Smooth muscle cell (in vitro differentiated cells): ENCODE measurements at regions not wholly inside any gene's neighbourhood (a gene's known extent, or its start where the extent isn't known, plus 50 kb on each side); places are given as distances from the start of the nearest gene placed in this dataset.

Source experiments
- DNase-seq: peaks from one replicate; lab custom pipeline; 2025; ENCODE audit not compliant: unreplicated experiment; lab: John Stamatoyannopoulos, UW
- H2AFZ ChIP-seq: fragments of 200-600 bp; sonication (generic); 2 replicates; pipeline ENCODE4 v1.6.0; 2016; ENCODE audit warnings: antibody characterized with exemption, low read depth, mild to moderate bottlenecking
- H3F3A ChIP-seq: fragments of 200-600 bp; sonication (generic); 2 replicates; pipeline ENCODE4 v1.6.0; 2017; ENCODE audit warnings: antibody characterized with exemption, low read depth
- H3K27ac ChIP-seq: fragments of 200-600 bp; sonication (generic); 2 replicates; pipeline ENCODE4 v1.5.1; 2016; ENCODE audit warnings: low read depth, mild to moderate bottlenecking
- H3K27me3 ChIP-seq: fragments of 200-600 bp; sonication (generic); 2 replicates; pipeline ENCODE4 v1.6.1; 2016; ENCODE audit warnings: low read depth, mild to moderate bottlenecking
- H3K36me3 ChIP-seq: fragments of 200-600 bp; sonication (generic); 2 replicates; pipeline ENCODE4 v1.5.1; 2016; ENCODE audit warnings: low read depth
- H3K4me1 ChIP-seq: fragments of 200-600 bp; sonication (generic); 2 replicates; pipeline ENCODE4 v1.5.1; 2016; ENCODE audit warnings: low read depth
- H3K4me2 ChIP-seq: fragments of 200-600 bp; sonication (generic); 2 replicates; pipeline ENCODE4 v1.6.0; 2016; ENCODE audit warnings: mild to moderate bottlenecking
- H3K4me3 ChIP-seq: fragments of 200-600 bp; sonication (generic); 2 replicates; pipeline ENCODE4 v1.5.1; 2016; ENCODE audit warnings: mild to moderate bottlenecking
- H3K79me2 ChIP-seq: fragments of 200-600 bp; sonication (generic); 2 replicates; pipeline ENCODE4 v1.6.0; 2016; ENCODE audit warnings: low read depth, mild to moderate bottlenecking
- H3K9ac ChIP-seq: fragments of 200-600 bp; sonication (generic); 2 replicates; pipeline ENCODE4 v1.6.0; 2016; ENCODE audit warnings: low read depth
- H3K9me3 ChIP-seq: fragments of 200-600 bp; sonication (generic); replicated peaks from 2 replicates; pipeline ENCODE4 v1.5.1; 2016; ENCODE audit warnings: low read depth
- H4K20me1 ChIP-seq: fragments of 200-600 bp; sonication (generic); 2 replicates; pipeline ENCODE4 v1.6.0; 2016; ENCODE audit warnings: low read depth
- WGBS: methylation state at CpG from one replicate; pipeline ENCODE4 v1.1.7; 2016; ENCODE audit warnings: low lambda C conversion rate; 5-methylcytosine and 5-hydroxymethylcytosine counted together
- TF ChIP-seq, protein P1 (sequence below): fragments of 200-600 bp; sonication (generic); IDR thresholded peaks from 2 replicates; pipeline ENCODE4 v1.5.1; 2017; ENCODE audit warnings: borderline replicate concordance, mild to moderate bottlenecking, antibody characterized with exemption; ENCODE audit not compliant: insufficient read depth, poor library complexity, severe bottlenecking

DNA sequence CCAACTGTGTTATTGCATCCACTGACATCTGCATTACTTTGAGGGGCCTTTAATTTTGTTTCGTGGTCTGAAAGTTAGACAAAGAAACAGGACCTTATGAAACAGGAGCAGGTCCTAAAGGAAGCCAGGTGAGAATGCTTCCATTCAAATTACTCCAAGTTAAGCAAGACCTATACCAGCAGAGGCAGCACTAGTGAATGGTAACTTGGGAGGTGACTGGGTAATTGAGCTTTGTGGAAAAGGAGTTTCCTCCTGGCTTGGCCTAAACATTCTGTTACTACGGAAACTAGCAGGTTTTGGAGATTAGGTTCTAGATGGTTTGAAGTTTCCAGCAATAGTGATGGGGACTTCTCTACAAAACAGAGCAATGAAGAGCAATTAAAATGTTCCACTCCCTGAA, 173.5 kb downstream of the NKX6-1 start:
- WGBS, result 78% methylated on average over 2 of the region's 2 CpGs
- Histone ChIP-seq H3F3A (no peaks in the 10 kb centered on the region), H2AFZ (no peak overlapping the region), H3K4me2 (no peak overlapping the region), H3K36me3 (no peaks in the 10 kb centered on the region), H3K79me2 (no peaks in the 10 kb centered on the region), H3K9me3 (no peaks in the 10 kb centered on the region), H3K4me1 (peaks cover 17% of the 10 kb centered on the region), H3K27me3 (no peaks in the 10 kb centered on the region), H3K9ac (no peak overlapping the region), H3K27ac (no peak overlapping the region), H4K20me1 (no peaks in the 10 kb centered on the region), H3K4me3 (no peak overlapping the region)
- no peak for DNase-seq
- TF ChIP-seq, protein P1, sequence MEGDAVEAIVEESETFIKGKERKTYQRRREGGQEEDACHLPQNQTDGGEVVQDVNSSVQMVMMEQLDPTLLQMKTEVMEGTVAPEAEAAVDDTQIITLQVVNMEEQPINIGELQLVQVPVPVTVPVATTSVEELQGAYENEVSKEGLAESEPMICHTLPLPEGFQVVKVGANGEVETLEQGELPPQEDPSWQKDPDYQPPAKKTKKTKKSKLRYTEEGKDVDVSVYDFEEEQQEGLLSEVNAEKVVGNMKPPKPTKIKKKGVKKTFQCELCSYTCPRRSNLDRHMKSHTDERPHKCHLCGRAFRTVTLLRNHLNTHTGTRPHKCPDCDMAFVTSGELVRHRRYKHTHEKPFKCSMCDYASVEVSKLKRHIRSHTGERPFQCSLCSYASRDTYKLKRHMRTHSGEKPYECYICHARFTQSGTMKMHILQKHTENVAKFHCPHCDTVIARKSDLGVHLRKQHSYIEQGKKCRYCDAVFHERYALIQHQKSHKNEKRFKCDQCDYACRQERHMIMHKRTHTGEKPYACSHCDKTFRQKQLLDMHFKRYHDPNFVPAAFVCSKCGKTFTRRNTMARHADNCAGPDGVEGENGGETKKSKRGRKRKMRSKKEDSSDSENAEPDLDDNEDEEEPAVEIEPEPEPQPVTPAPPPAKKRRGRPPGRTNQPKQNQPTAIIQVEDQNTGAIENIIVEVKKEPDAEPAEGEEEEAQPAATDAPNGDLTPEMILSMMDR, result no peak

DNA sequence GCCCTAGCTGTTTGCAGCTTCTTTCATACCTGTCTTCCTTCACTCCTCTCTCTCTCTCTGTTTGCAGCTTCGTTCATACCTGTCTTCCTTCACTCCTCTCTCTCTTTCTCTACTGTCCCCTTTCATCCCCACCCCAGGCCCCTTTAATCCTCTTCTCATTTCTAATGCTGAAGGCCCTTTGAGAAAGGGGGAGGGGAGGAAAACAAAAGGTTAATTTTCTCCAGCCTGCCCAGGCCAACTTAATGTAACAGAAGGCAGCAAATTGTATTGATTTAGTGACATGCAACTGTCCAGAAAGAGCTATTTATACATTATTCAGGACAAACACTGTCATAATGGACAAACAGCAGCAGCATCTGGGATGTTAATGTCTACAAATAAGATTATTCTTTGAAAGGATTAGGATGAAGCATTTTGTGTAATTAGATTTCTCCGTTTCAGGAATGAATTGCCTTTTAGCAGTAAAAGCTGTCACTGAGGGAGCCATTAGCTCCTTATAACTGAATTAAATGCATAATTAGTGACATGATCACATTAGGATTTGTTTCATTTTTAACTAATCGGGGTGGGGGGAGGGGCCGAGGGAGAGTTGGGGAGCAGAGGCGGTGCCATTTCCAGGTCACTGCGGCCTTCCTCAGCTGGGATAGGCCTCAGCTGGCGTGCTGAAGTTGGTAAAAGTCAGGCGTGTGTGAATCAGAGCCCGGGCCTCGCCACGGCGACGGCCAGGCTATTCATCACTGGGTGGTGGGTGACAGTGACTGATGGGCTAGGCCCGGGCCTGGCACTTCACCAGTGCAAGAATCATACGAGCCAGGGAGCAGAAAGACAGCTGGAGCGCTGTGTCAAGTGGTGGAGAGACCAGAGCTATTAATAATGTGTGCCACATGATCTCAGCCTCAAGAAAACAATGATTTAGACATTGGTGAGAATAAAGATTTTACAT, 174.5 kb downstream of the NKX6-1 start:
- TF ChIP-seq, protein P1, result no peak
- no peak overlapping the region for H3K27ac ChIP-seq
- no peak overlapping the region for H3K9ac ChIP-seq
- no peaks in the 10 kb centered on the region for H3K79me2 ChIP-seq
- no peaks in the 10 kb centered on the region for H3K27me3 ChIP-seq
- peaks cover 17% of the 10 kb centered on the region for H3K4me1 ChIP-seq
- no peak overlapping the region for H3K4me3 ChIP-seq
- no peaks in the 10 kb centered on the region for H3F3A ChIP-seq
- WGBS, result 83% methylated on average over 16 of the region's 16 CpGs
- H3K9me3 ChIP-seq, result no peaks in the 10 kb centered on the region
- no peak for DNase-seq
- no peaks in the 10 kb centered on the region for H4K20me1 ChIP-seq
- no peak overlapping the region for H2AFZ ChIP-seq
- H3K4me2 ChIP-seq, result no peak overlapping the region
- no peaks in the 10 kb centered on the region for H3K36me3 ChIP-seq

DNA sequence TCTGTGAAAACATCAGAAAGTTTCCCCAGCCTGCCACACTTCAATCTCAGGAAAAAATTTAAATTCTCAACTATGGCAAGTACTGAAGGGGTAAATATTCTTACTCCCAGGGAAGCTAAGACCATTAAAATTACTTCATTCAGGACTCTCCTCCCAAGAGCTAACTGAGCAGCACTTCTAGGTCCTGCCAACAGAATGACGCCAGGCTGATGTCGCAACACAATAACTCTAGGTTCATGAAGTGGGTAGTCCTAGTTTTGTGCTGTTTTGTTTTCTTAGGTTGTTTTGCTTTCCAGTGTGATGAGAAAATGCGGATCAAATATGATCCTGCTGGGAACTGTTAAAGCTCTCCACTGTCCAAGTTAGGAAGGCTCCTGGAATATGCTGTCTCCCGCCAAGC, 180.0 kb downstream of the NKX6-1 start:
- Histone ChIP-seq H3K27me3 (no peaks in the 10 kb centered on the region), H3K27ac (no peak overlapping the region), H2AFZ (no peak overlapping the region), H3K4me3 (no peak overlapping the region), H3F3A (no peaks in the 10 kb centered on the region), H3K79me2 (no peaks in the 10 kb centered on the region), H3K4me2 (no peak overlapping the region), H3K36me3 (no peaks in the 10 kb centered on the region), H3K4me1 (peaks cover 8% of the 10 kb centered on the region), H3K9ac (no peak overlapping the region), H4K20me1 (no peaks in the 10 kb centered on the region), H3K9me3 (no peaks in the 10 kb centered on the region)
- 93% methylated on average over 4 of the region's 4 CpGs for WGBS
- TF ChIP-seq, protein P1, result no peak
- no peak for DNase-seq

DNA sequence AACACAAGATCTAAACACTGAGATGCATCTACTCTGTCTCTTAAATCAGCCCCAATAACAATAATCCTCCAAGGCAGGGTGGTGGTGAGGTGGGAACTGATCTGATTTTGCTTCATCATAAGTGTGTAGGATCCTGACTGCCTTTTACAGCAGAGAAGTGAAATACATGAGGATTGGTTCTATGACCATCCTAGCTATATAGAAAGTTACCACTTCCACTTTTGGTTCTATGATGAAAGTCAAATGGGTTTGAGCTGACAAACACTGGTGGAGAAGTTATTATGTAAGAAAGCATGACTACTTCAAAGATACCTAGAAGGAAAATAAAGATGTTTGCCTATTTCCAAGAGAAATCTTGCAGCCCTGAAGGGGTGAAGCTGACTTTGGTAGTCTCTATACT, 181.6 kb downstream of the NKX6-1 start:
- Histone ChIP-seq H3K27ac (no peak overlapping the region), H3K4me3 (no peak overlapping the region), H4K20me1 (no peaks in the 10 kb centered on the region), H3K9ac (no peak overlapping the region), H3K4me2 (no peak overlapping the region), H2AFZ (no peak overlapping the region), H3K36me3 (no peaks in the 10 kb centered on the region), H3K9me3 (no peaks in the 10 kb centered on the region), H3K79me2 (no peaks in the 10 kb centered on the region), H3F3A (no peaks in the 10 kb centered on the region), H3K4me1 (no peaks in the 10 kb centered on the region), H3K27me3 (no peaks in the 10 kb centered on the region)
- no peak for DNase-seq
- TF ChIP-seq, protein P1, result no peak
